K562 (cell line): ENCODE measurements at regions not wholly inside any gene's neighbourhood (a gene's known extent, or its start where the extent isn't known, plus 50 kb on each side); places are given as distances from the start of the nearest gene placed in this dataset.

ENCODE experiments used
- ATAC-seq: fragments of 200-7000 bp; cut with Tn5 transposase; 3 replicates; pipeline ENCODE4 v1.9.1; 2020; ENCODE audit warnings: moderate library complexity
- BruUV-seq: library from RNA; stranded (reverse); fragments of 400-500 nt; replicated peaks from 2 replicates; lab custom pipeline; 2021; lab: Mats Ljungman, UMichigan
- CTCF ChIA-PET: fragments of 300-600 bp; formaldehyde crosslinking; extraction: SDS; loops from one replicate; lab custom pipeline; 2021; ENCODE audit warnings: low intra/inter-chr PET ratio; lab: Yijun Ruan, JAX
- POLR2A ChIA-PET: fragments of 300-600, 350-650 bp; sonication (Branson Sonifier 250); formaldehyde crosslinking; extraction: SDS; loops from one replicate; lab custom pipeline; 2021; ENCODE audit warnings: antibody characterized with exemption, inconsistent platforms; lab: Yijun Ruan, JAX
- DNase-seq, 4 experiments: peaks; one replicate each; pipeline versions ENCODE4 v3.0.0 to v3.0.0-alpha.2; 2011 to 2018; ENCODE audit warnings: low spot score in 3 of 4, mixed read lengths in 3 of 4; ENCODE audit errors: extremely low read depth in 1 of 4
- FAIRE-seq: peaks from 2 replicates; lab custom pipeline; 2011; peaks lifted over from hg19 to GRCh38; lab: Jason Lieb, UNC
- H2AFZ ChIP-seq: 2 replicates; pipeline ENCODE4 v1.6.0; 2011; ENCODE audit warnings: low read depth, low read length, control low read depth, inconsistent platforms
- H3K27ac ChIP-seq: fragments of 200-600 bp; 3 replicates; pipeline ENCODE4 v1.8.0; 2011; ENCODE audit warnings: low read depth, mild to moderate bottlenecking, control low read depth, inconsistent platforms, low read length, moderate library complexity, mixed read lengths; ENCODE audit errors: extremely low read depth
- H3K27me3 ChIP-seq, 2 experiments: fragments of 300-600 bp in 1 of 2; 2 replicates in 1 of 2; 3 replicates in 1 of 2; pipeline versions ENCODE4 v1.6.0 to v1.8.0; 2011; ENCODE audit warnings: inconsistent platforms in 2 of 2, low read length in 2 of 2, mild to moderate bottlenecking in 1 of 2, mixed read lengths in 1 of 2, moderate library complexity in 1 of 2; ENCODE audit not compliant: control insufficient read depth in 2 of 2, insufficient read depth in 2 of 2
- H3K36me3 ChIP-seq: fragments of 300-600 bp; 3 replicates; pipeline ENCODE4 v1.8.0; 2011; ENCODE audit warnings: mild to moderate bottlenecking, low read length, inconsistent platforms; ENCODE audit not compliant: control insufficient read depth, insufficient read depth
- H3K4me1 ChIP-seq, 2 experiments: fragments of 200-600 bp in 1 of 2; replicated peaks in 1 of 2; 2 replicates in 1 of 2; 3 replicates in 1 of 2; pipeline versions ENCODE4 v1.5.1 to v1.8.0; 2011; ENCODE audit warnings: inconsistent platforms in 2 of 2, low read length in 2 of 2, mild to moderate bottlenecking in 1 of 2, mixed read lengths in 1 of 2, moderate library complexity in 1 of 2; ENCODE audit not compliant: control insufficient read depth in 2 of 2, insufficient read depth in 2 of 2
- H3K4me2 ChIP-seq: 2 replicates; pipeline ENCODE4 v1.6.1; 2011; ENCODE audit warnings: low read length, control low read depth, inconsistent platforms, mixed read lengths; ENCODE audit not compliant: insufficient read depth
- H3K4me3 ChIP-seq: fragments of 200-600 bp; sonication (generic), shearing (Covaris generic); 2 replicates; pipeline ENCODE4 v1.5.1; 2016; ENCODE audit warnings: control low read depth, inconsistent platforms
- H3K79me2 ChIP-seq: fragments of 200-600 bp; 3 replicates; pipeline ENCODE4 v1.8.0; 2011; ENCODE audit warnings: low read length, inconsistent platforms; ENCODE audit not compliant: control insufficient read depth, insufficient read depth
- H3K9ac ChIP-seq, 2 experiments: 2 replicates each; pipeline versions ENCODE4 v1.6.0 to v1.6.1; 2011; ENCODE audit warnings: low read depth in 2 of 2, low read length in 2 of 2, control low read depth in 1 of 2, inconsistent platforms in 1 of 2, mild to moderate bottlenecking in 1 of 2, mixed read lengths in 1 of 2; ENCODE audit not compliant: insufficient read depth in 1 of 2
- H3K9me1 ChIP-seq: one replicate; pipeline ENCODE4 v1.6.0; 2011; ENCODE audit warnings: inconsistent platforms, mild to moderate bottlenecking, low read length, moderate library complexity; ENCODE audit not compliant: control insufficient read depth, insufficient read depth
- H3K9me3 ChIP-seq: replicated peaks from 2 replicates; pipeline ENCODE4 v1.5.1; 2011; ENCODE audit warnings: low read depth, low read length, inconsistent platforms; ENCODE audit not compliant: control insufficient read depth, insufficient read depth
- H4K20me1 ChIP-seq: replicated peaks from 2 replicates; pipeline ENCODE4 v1.6.1; 2011; ENCODE audit warnings: low read length, inconsistent platforms, mixed read lengths; ENCODE audit not compliant: control insufficient read depth, insufficient read depth
- CBX5 ChIP-seq: IDR thresholded peaks from 2 replicates; pipeline ENCODE4 v1.6.1; 2014; ENCODE audit warnings: low read depth, borderline replicate concordance
- FOXA3 ChIP-seq, 2 experiments: fragments of 450-650 bp in 1 of 2; sonication (generic) in 1 of 2; formaldehyde crosslinking; IDR thresholded peaks in 1 of 2; conservative IDR thresholded peaks in 1 of 2; 2 replicates each; pipeline versions ENCODE4 v1.4.0 to v1.8.0; 2020 to 2022; ENCODE audit warnings: mild to moderate bottlenecking in 2 of 2, missing genetic modification reagents in 1 of 2
- FOXJ3 ChIP-seq: sonication (generic); formaldehyde crosslinking; IDR thresholded peaks from 2 replicates; pipeline ENCODE4 v1.4.0; 2020; ENCODE audit warnings: mild to moderate bottlenecking, missing genetic modification reagents
- MTF1 ChIP-seq: fragments of 250-450 bp; sonication (Bioruptor Pico); IDR thresholded peaks from 2 replicates; pipeline ENCODE4 v1.9.0; 2021; ENCODE audit warnings: moderate library complexity, mild to moderate bottlenecking, inconsistent platforms, borderline replicate concordance
- POLR2B ChIP-seq: fragments of 450-650 bp; IDR thresholded peaks from 2 replicates; pipeline ENCODE4 v1.6.1; 2018; ENCODE audit warnings: low read depth; ENCODE audit not compliant: partially characterized antibody
- TAF9B ChIP-seq: fragments of 450-650 bp; IDR thresholded peaks from 2 replicates; pipeline ENCODE4 v1.6.1; 2018; ENCODE audit warnings: mild to moderate bottlenecking; ENCODE audit not compliant: partially characterized antibody
- TRIM24 ChIP-seq, 2 experiments: fragments of 450-650 bp; IDR thresholded peaks; 2 replicates each; pipeline ENCODE4 v1.6.1; 2016
- XRCC4 ChIP-seq: IDR thresholded peaks from one replicate; pipeline ENCODE4 v1.6.1; 2011; ENCODE audit not compliant: insufficient read depth, insufficient read length; ENCODE audit errors: extremely low read depth
- YBX1 ChIP-seq: fragments of 450-650 bp; IDR thresholded peaks from 2 replicates; pipeline ENCODE4 v1.7.1; 2016; ENCODE audit warnings: mild to moderate bottlenecking
- ZFX ChIP-seq: sonication (generic); formaldehyde crosslinking; IDR thresholded peaks from 2 replicates; pipeline ENCODE4 v1.8.0; 2022; ENCODE audit warnings: mild to moderate bottlenecking, missing genetic modification reagents, moderate library complexity
- ZNF239 ChIP-seq: fragments of 250-450 bp; sonication (Bioruptor Pico); IDR thresholded peaks from 2 replicates; pipeline ENCODE4 v1.4.0; 2020; ENCODE audit warnings: mild to moderate bottlenecking
- WGBS: fragments of 100-300 bp; shearing (Covaris generic); methylation state at CpG from one replicate; pipeline ENCODE4 v1.1.6; 2016; ENCODE audit warnings: low coverage, mixed read lengths; ENCODE audit not compliant: insufficient coverage; ENCODE audit errors: missing lambda C conversion rate; 5-methylcytosine and 5-hydroxymethylcytosine counted together
- in situ Hi-C: fragments of 300-500 bp; cut with MboI; formaldehyde crosslinking; loops from 4 replicates; pipeline ENCODE4 v1.15.0; 2018; ENCODE audit warnings: inconsistent platforms, mixed read lengths
- intact Hi-C: fragments of 100-400 bp; cut with micrococcal nuclease; formaldehyde crosslinking; loops from 2 replicates; pipeline ENCODE4 v1.14.2; 2022
- TF ChIP-seq, protein P1 (sequence below): fragments of 450-650 bp; formaldehyde crosslinking; IDR thresholded peaks from 2 replicates; pipeline ENCODE4 v1.4.0; 2020; ENCODE audit warnings: mild to moderate bottlenecking, moderate library complexity
- TF ChIP-seq, protein P2 (sequence below), 3 experiments: fragments of 200-800 bp in 1 of 3; fragments of 250-450 bp in 1 of 3; fragments of 450-650 bp in 1 of 3; sonication (Bioruptor Pico) in 1 of 3; sonication (Bioruptor generic) in 1 of 3; formaldehyde crosslinking in 1 of 3; IDR thresholded peaks; 2 replicates each; pipeline versions ENCODE4 v1.6.1 to v1.8.0; 2016 to 2022; ENCODE audit warnings: mild to moderate bottlenecking in 2 of 3, missing genetic modification characterization in 2 of 3, missing compliant biosample characterization in 1 of 3, moderate library complexity in 1 of 3
- TF ChIP-seq, protein P3 (sequence below), 2 experiments: fragments of 200-800 bp in 1 of 2; sonication (Bioruptor generic) in 1 of 2; sonication (generic) in 1 of 2; formaldehyde crosslinking in 1 of 2; IDR thresholded peaks in 1 of 2; conservative IDR thresholded peaks in 1 of 2; 2 replicates each; pipeline versions ENCODE4 v1.5.0 to v1.6.1; 2016 to 2020; ENCODE audit warnings: missing compliant biosample characterization in 1 of 2, missing genetic modification characterization in 1 of 2, missing genetic modification reagents in 1 of 2
- TF ChIP-seq, protein P4 (sequence below): fragments of 450-650 bp; IDR thresholded peaks from one replicate; pipeline ENCODE4 v1.6.1; 2018; ENCODE audit warnings: mild to moderate bottlenecking, moderate library complexity; ENCODE audit not compliant: partially characterized antibody

DNA sequence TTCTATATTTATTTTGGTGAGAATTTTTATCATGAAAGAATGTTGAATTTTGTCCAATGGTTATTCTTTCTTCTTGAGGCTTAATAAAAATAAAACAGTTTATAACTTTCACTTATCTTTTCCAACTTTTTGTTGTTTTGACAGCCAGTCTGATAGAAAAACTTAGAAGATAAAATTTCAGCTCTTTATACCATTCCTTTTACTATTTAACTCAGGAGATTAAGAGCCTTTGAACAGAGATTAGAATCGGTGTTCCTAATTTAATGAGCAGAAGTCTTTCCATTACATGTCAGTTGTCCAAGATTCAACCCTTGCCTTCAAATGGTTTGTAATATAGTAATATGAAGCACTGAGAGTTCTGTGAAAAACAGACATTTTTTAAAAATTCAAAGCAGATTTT lies 97.8 kb upstream of the SEC61G start:
- in situ Hi-C loops: no loop called here
- Histone ChIP-seq H2AFZ (no peak overlapping the region), H3K27me3 (peaks cover 0 to 3% of the 10 kb centered on the region in 2 experiments; a peak in 1 of 5 replicates), H3K4me2 (no peak overlapping the region), H3K36me3 (no peaks in the 10 kb centered on the region), H4K20me1 (no peaks in the 10 kb centered on the region), H3K27ac (no peak overlapping the region), H3K4me1 (no peaks in the 10 kb centered on the region), H3K9me3 (no peaks in the 10 kb centered on the region), H3K79me2 (no peaks in the 10 kb centered on the region), H3K4me3 (no peak overlapping the region), H3K9me1 (no peaks in the 10 kb centered on the region), H3K9ac (no peak overlapping the region)
- FAIRE-seq: no peak
- BruUV-seq: no TSS peak
- intact Hi-C loops: no loop called here
- POLR2A ChIA-PET: no interaction called here
- no peak for DNase-seq
- CTCF ChIA-PET: no interaction called here
- ATAC-seq: no peak
- WGBS: 0% methylated on average over 1 of the region's 1 CpG
- TF ChIP-seq TAF9B: no peak
- TF ChIP-seq, protein P1, sequence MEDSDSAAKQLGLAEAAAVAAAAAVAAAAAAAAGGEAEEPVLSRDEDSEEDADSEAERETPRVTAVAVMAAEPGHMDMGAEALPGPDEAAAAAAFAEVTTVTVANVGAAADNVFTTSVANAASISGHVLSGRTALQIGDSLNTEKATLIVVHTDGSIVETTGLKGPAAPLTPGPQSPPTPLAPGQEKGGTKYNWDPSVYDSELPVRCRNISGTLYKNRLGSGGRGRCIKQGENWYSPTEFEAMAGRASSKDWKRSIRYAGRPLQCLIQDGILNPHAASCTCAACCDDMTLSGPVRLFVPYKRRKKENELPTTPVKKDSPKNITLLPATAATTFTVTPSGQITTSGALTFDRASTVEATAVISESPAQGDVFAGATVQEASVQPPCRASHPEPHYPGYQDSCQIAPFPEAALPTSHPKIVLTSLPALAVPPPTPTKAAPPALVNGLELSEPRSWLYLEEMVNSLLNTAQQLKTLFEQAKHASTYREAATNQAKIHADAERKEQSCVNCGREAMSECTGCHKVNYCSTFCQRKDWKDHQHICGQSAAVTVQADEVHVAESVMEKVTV: no peak
- TF ChIP-seq, protein P2, sequence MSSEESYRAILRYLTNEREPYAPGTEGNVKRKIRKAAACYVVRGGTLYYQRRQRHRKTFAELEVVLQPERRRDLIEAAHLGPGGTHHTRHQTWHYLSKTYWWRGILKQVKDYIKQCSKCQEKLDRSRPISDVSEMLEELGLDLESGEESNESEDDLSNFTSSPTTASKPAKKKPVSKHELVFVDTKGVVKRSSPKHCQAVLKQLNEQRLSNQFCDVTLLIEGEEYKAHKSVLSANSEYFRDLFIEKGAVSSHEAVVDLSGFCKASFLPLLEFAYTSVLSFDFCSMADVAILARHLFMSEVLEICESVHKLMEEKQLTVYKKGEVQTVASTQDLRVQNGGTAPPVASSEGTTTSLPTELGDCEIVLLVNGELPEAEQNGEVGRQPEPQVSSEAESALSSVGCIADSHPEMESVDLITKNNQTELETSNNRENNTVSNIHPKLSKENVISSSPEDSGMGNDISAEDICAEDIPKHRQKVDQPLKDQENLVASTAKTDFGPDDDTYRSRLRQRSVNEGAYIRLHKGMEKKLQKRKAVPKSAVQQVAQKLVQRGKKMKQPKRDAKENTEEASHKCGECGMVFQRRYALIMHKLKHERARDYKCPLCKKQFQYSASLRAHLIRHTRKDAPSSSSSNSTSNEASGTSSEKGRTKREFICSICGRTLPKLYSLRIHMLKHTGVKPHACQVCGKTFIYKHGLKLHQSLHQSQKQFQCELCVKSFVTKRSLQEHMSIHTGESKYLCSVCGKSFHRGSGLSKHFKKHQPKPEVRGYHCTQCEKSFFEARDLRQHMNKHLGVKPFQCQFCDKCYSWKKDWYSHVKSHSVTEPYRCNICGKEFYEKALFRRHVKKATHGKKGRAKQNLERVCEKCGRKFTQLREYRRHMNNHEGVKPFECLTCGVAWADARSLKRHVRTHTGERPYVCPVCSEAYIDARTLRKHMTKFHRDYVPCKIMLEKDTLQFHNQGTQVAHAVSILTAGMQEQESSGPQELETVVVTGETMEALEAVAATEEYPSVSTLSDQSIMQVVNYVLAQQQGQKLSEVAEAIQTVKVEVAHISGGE (CRISPR knock-in tag; IDR thresholded peaks at IDR 0.05): no peak
- TF ChIP-seq POLR2B: no peak
- TF ChIP-seq, protein P3, sequence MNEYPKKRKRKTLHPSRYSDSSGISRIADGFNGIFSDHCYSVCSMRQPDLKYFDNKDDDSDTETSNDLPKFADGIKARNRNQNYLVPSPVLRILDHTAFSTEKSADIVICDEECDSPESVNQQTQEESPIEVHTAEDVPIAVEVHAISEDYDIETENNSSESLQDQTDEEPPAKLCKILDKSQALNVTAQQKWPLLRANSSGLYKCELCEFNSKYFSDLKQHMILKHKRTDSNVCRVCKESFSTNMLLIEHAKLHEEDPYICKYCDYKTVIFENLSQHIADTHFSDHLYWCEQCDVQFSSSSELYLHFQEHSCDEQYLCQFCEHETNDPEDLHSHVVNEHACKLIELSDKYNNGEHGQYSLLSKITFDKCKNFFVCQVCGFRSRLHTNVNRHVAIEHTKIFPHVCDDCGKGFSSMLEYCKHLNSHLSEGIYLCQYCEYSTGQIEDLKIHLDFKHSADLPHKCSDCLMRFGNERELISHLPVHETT (CRISPR knock-in tag; conservative IDR thresholded peaks at IDR 0.05 in 1 of 2, IDR thresholded peaks at IDR 0.05 in 1 of 2): no peak
- TF ChIP-seq FOXJ3 (CRISPR knock-in tag): no peak
- TF ChIP-seq ZNF239 (CRISPR knock-in tag): no peak
- TF ChIP-seq YBX1: no peak
- no peak for TF ChIP-seq XRCC4
- no peak for TF ChIP-seq TRIM24 (IDR thresholded peaks at IDR 0.05)
- TF ChIP-seq FOXA3 (CRISPR knock-in tag; conservative IDR thresholded peaks at IDR 0.05 in 1 of 2, IDR thresholded peaks at IDR 0.05 in 1 of 2): no peak
- no peak for TF ChIP-seq CBX5
- TF ChIP-seq ZFX (CRISPR knock-in tag): no peak
- no peak for TF ChIP-seq MTF1 (CRISPR knock-in tag)
- TF ChIP-seq, protein P4, sequence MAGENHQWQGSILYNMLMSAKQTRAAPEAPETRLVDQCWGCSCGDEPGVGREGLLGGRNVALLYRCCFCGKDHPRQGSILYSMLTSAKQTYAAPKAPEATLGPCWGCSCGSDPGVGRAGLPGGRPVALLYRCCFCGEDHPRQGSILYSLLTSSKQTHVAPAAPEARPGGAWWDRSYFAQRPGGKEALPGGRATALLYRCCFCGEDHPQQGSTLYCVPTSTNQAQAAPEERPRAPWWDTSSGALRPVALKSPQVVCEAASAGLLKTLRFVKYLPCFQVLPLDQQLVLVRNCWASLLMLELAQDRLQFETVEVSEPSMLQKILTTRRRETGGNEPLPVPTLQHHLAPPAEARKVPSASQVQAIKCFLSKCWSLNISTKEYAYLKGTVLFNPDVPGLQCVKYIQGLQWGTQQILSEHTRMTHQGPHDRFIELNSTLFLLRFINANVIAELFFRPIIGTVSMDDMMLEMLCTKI: no peak
